ENCODE measurements at regions not wholly inside any gene's neighbourhood (a gene's known extent, or its start where the extent isn't known, plus 50 kb on each side); places are given as distances from the start of the nearest gene placed in this dataset.

DNA sequence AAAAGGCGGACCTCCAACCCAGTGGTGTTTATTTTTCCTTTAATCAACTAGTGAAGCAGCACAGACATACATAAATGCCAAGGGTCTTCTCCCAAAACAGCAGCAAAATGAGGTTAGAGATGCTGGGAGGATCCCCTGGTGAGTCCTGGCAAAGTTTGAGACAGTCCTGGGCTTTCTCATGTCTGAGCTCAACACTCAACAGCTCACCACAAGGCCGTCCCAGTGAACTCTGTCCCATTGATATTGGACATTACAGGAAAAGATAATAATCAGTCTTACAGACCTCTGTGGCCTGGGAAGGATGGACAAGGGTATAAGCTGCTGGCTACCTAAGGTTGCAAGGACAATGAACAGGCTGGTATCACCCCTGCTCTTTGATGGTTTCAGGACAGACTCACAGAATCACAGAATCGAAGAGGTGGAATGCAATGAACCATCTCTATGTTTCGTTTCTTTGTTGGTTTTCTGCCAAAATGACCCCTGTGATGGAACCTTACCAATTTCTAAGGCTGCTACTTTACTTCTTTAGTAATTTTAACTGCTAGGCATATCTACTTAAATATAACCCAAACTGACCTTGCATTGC lies 551.8 kb downstream of the RAB28 start:
- TF ChIP-seq, protein P1, sequence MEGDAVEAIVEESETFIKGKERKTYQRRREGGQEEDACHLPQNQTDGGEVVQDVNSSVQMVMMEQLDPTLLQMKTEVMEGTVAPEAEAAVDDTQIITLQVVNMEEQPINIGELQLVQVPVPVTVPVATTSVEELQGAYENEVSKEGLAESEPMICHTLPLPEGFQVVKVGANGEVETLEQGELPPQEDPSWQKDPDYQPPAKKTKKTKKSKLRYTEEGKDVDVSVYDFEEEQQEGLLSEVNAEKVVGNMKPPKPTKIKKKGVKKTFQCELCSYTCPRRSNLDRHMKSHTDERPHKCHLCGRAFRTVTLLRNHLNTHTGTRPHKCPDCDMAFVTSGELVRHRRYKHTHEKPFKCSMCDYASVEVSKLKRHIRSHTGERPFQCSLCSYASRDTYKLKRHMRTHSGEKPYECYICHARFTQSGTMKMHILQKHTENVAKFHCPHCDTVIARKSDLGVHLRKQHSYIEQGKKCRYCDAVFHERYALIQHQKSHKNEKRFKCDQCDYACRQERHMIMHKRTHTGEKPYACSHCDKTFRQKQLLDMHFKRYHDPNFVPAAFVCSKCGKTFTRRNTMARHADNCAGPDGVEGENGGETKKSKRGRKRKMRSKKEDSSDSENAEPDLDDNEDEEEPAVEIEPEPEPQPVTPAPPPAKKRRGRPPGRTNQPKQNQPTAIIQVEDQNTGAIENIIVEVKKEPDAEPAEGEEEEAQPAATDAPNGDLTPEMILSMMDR (IDR thresholded peaks at IDR 0.05), result no peak
- no peak for TF ChIP-seq EZH2 (IDR thresholded peaks at IDR 0.05; ENCODE audit: borderline replicate concordance, insufficient read depth, low read depth, low read length, poor library complexity, severe bottlenecking)

Data from B cell (primary cell).